RKO (cell line): ENCODE measurements at regions not wholly inside any gene's neighbourhood (a gene's known extent, or its start where the extent isn't known, plus 50 kb on each side); places are given as distances from the start of the nearest gene placed in this dataset.

ENCODE experiments used
- DNase-seq: peaks from one replicate; pipeline ENCODE4 v3.0.0-alpha.2; 2016; ENCODE audit warnings: low spot score

DNA sequence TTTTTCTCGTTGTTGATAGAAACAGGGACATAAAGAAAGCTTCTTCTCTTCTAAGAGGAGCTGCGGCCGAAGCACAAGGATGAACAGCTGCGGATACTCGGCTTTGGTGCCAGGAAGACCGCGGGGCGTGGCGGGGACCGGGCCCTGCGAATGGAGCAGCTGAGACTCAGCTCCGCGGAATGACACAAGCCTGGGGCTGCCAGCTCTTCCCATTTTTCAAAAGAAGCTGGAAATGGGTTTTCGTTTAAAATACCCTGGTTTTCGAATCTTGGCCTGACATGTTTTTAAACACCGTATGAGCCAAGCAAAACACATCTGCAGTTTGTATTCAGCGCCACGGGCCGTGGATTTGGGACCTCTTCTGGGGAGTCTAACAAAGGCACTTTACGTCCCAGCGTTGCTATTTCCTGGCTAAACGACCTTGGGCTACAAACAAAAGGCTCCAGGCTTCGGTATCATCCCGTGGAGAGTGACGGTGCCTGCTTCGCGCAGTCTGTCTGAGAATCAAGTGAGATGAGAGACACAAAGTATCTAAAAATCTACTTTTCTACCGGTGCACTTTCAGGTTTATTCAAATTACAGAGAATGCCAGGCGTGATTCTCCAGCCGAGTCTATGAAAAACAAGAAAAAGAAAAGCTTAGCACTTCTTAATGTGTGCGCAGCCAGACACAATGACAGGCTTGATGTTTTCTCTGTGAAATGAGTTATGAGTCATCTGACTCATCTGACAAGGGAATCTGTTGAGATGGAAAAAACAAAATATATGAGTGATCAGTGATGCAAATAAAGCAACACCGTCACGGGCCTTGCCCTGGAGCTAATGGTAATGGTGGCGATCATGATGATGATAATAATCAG lies 114.0 kb upstream of the TMEM132D start:
- no peak for DNase-seq

DNA sequence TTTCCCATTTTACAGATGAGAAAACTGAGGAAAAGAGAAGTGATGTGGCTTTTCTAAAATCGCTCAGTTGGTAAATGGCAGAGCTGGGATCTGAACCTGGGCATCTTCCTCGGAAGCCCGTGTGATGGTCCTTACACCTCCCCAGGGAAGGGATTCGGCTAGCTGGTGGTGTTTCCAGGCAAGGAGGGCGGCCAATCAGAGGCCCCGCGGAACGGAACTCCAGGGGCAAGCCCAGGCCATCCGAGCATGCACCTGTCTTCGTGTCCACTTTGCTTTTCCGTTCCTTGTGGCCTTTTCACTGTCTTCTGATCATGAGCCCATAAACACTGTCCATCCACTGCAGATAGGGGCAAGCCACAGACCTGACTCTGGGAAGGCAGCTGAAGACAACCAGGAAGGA lies 114.8 kb upstream of the TMEM132D start:
- no peak for DNase-seq

DNA sequence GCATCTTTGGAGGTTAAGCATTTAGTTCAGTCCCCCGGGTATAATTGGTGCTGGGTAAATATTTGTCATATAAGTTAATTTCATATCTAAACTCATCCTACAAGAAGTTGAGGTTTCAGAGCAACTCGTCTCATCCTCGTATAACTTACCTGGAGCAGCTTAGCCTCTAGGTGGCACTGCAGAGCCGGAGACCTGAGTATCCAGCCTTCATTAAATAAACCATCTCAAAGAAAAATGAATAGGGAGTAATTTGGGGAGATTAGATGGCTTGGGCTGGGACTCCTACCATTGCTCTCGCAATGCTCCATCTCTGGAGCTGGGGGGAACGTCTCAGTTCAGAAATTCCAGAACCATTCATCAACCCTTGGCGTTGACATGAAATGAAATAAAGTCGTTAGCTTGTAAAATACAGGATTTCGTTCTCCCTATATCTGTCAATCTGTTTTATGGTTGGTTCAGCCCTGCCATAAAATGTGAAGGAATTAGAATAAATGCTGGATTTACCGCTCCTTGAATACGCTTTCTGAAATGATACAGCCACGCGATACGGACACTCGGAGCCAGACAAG lies 122.9 kb upstream of the TMEM132D start:
- DNase-seq: peak; percentile 48

DNA sequence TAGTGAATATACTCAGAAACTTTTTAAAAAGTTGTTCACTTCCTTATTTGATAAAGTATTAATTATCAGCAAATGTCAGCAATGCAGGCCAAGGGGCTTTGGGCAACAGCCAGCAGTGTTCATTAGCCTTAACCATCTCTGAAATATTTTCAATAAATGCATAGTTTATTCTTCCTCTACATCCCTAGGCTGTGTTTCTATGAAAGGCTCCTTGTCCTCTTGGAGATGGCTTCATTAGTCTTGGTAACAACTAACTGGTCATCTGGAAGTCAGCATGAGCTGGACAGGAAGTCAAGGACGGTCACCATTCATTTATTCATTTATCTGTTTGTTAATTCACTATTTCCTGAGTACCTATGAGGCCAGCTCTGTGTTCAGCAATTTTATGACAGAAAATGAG lies 124.0 kb upstream of the TMEM132D start:
- DNase-seq: no peak

DNA sequence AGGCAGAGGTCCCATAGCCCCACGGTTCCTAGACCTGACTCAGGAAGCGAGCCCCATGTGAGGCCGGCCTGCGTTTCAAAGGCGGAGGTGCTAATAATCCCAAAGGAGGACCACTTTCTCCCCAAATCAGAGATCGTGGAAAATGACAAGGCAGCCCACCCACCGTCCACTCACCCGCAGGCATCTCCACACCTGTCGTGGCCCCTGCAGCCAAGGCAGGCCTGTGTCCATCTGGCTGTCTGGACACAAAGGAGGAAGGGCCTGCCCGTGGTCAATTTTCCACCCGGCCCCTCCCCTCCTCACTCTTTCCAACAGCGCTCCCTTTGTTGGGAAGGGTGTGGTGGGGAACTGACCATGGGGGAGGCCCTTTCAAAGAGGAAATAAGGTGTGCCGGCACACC lies 125.3 kb upstream of the TMEM132D start:
- DNase-seq: no peak

DNA sequence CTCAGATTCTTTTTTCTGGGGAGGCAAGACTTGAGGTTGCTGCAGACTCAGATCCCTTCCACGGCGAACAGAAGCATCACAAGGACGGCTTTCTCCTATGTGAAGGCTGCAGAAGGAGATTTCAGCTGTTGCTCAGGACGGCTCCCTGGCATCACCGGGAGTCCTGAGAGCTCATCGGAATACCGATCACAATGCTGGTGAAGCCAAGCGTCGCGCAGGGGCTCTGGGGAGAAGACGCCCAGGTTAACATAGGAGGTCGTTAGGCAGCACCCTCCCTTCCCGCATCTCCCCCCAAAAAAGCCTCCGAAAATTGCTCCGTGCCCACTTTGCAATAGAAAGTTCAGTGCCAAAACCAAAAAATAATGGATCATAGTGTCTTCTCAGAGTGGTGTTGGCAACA lies 127.2 kb upstream of the TMEM132D start:
- no peak for DNase-seq

DNA sequence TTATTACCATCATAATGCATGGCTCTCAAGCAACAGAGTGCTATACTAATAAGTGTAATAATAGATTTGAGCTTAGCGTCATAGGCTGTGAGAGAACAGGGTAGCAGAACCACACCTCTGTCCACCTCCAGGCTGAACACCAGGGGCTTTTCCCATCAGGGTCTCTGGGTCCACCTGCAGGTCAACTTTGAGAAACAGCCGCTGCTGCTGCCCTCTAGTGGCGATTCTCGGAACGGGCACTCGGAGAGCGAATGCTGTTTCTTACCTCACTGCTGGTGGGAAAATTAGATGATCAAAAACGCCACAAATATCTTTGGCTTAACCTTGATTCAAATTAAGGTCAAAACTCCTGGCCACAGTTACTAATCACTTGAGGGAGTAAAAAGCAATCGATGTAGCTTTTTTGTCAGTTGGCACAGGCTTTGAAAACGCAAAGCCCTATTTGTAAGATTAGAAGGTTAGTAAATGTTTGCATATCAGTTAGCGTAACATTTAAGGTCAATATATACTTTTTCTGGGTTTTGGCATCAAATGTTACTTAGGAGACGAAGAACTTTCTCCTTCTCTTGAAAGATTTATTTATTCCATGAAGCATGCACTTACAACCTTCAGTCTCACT lies 127.9 kb upstream of the TMEM132D start:
- DNase-seq: peak; percentile 52

DNA sequence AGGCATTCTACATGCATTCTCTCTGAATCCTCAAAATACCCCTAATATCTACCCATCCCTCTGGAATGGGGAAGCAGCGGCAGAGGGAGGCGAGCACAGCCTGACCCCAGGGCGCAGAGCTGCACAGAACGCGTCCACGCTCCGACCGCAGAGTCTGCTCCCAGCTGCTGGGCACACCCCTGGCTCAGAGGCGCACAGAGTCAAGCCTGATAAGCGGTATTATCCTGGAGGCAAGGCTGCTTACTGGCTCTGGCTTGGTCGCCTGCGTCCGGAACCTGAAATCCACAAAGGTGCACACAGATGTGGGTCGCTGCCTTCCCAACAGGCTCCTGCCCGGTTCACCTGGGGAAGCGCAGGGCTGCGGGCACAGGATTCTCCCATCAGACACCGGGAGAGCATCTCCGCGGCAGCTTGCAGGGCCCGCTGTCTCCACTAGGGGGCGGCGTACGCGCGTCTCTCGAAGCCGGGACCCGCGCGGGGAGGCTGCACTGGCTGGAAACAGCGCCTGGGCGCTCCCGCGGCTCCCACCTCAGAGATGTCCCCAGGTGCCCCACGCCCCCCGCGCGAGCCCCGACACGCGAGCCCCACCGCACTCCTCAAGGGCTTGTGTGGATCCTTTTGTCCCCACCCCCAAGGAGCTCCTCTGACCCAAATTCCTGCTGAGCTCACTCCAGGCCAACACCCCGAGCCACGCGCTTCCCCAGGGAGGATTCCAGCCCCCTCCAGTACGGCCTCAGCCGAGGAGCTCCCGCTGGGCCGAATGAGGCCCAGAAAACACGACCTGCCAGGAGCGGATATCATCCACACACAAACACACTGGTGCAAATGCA lies 120.1 kb upstream of the FZD10 start:
- no peak for DNase-seq

DNA sequence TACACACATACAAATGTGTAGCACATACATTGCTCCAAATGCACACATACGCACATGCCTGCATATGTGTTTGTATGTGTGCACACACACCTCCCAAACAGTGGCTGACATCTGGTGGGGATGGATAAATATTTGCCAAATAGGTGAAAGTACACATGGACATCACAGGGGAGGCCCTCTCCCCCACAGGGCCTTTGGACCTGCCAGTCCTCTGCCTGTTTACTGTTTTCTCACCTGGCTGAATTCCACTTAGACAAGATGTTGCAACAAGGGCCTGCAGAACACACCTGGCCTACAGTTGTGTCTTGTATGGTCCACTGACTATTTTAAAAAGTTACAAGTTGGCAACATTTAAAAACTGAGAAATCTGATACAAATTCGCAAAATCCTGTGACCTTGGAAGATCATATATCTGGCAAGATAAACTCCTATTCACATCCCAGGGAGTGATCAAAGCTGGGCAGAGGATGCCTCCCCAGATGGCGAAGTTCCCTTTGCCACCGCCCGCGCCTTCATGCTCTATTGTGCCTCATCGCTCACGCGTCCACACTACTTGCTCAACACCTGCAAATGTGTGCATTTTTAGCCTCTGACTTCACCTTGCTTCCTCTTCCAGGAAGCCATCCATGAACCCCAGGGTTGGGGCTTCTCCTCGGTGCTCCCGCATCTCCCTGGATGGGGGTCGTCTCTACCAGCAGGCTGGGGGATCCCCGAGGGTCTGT lies 118.4 kb upstream of the FZD10 start:
- DNase-seq: no peak

DNA sequence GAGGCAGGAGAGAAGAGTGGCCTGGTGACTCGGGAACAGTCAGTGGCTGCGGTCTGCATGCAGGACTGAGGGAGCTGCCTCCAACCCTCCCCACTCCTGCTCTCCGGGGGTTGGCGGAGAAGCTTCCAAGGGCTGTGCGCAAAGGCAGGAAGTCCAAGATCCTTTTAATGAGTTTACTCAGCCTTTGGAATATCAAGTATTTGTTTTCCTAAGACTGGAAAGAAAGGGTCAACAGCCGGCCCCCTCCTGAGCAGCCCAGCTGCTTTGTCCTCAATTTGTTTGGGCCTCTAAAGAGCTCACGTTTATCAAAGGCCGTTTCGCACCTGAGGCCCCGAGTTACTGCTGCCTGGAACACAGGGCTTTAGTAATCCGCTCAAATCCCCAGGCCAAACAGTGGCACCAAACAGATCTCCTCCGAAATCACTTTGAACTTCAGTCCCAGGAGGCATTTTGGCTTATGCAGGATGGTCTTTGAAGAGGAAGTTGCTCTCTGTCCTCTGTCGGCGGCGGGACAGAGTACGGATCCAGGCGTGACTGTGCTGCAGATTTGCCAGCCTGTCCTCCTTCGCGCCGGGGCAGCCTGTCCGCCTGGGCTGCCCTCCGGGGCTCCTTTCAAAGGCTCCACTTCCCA lies 117.2 kb upstream of the FZD10 start:
- no peak for DNase-seq

DNA sequence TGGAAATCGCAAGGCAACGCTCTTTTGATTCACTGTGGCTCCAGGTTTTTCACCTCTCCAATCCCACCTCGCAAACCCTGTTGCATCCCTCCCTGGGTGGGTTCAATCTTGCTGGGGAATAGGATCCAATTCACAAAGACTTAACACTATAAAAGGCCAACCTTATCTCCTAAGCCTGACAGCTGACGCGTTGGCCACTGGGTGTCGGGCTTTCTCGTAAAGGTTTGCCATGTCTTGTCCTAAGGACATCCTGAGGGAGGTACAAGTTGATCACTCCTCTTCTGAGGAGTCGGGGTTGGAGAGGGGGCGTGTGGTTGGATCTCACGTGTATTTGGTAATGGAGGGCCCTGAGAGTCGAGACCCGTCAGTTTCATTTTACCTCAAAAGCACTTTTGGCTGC lies 112.6 kb upstream of the FZD10 start:
- peak; percentile 40 for DNase-seq

DNA sequence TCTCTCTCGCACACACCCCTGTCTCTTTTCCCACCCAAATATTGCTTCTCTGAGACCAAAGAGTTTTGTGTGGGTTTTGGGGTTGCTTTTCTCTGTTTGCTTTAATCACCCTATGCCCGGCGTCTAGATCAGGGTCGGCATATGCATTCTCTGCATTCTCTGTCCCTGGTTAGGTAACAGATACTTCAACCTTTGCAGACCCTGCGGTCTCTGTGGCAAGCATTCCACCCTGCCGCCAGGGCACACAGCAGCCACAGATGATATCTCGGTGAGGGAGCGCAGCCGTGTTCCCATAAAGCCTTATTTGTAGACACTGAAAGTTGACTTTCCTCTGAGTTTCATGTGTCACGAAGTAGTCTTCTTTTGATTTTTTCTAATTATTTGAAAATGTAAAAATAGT lies 110.4 kb upstream of the FZD10 start:
- DNase-seq: no peak

DNA sequence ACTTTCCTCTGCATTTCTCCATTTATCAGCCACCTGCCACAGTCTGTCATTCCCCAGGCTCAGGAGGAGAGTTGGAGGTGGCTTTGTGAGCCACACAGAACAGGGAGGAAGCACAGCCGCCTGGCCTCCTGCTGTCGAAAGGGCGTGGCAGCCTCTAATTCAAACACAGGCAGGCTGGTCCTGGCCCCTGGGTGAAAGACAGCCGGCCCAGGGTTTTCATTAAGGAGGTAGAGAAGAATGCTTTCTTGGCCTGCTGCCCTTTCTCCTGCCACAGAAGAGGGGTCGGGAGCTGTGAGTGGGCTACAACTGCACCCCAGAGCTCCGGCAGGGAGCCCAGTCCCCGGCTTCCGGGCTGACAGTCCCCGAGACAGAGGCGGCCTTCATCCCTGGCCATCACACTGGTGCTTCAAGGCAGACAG lies 108.6 kb upstream of the FZD10 start:
- no peak for DNase-seq

DNA sequence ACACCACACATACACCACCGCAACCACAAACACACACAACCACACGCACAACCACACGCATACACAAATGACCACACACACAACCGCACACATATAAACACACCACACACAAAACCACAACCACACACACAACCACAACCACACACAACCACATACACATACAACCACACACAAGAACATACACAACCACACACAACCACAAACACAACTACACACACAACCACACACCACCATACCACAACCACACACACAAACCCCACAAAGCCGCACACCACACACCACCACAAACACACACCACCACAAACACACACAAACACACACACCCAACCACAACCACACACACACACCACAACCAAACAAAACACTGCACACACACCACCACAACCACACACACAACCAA lies 107.5 kb upstream of the FZD10 start:
- DNase-seq: no peak

DNA sequence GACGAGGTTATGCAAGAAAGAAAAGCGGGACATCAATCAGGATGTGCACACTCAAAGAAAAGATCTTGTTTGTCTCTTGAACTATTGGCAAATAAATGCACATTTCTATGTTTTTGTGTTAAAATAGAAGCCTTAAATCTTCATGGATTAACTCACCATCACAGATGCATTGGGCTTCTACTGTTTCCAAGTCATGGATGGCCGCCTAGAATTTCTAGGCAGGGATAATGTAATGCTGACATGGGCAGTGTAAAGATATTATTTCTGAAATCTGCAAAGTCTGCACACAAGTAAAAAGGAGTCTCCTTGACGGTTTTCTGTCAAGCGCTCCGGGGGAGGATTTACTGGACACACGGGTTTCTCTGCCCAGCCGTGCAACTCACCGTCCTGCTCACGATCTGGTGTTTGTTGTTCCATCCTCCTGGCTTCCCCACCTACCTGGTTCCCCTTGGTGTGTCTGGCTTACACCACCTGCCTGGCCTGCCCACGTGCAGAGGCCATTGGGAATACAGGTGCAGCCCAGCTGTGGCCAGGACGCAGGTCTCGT lies 103.3 kb upstream of the FZD10 start:
- DNase-seq: no peak

DNA sequence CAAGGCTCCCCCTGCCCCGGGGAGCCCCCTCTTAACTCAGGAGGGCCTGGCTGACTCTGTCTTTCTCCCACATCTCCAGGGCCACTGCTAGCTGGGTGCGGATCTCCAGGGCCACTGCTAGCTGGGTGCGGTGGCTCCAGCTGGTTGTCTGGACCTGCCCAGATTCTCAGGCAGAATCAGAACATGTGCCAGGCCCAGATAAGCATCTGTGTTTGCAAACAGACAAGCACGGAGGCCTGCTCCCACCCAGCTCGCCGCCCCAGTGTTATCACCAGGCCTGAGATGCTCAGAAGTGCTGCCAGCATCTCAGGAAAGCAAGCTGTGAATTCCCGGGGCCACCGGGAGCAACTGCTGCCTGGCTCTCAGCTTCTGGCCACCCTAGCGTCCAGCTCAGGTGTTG lies 98.4 kb upstream of the FZD10 start:
- no peak for DNase-seq

DNA sequence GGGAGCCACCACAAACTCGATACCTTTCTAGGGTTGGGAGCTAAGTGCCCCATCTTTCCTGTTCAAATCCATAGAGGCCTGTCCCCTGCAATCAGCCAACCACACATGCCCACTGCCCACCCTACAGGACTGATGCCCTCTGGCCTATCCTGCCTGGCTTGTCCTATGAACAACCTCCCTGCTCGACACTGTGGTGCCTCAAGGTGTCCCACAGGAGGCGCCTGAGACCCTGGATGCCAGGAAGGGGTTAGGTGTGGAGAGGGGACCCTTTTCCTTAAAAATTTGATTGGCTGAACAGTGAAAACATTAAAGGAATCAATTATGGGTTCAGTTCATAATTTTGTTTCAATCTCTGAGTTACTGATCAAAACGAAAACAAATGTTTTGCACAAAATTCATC lies 97.3 kb upstream of the FZD10 start:
- DNase-seq: no peak

DNA sequence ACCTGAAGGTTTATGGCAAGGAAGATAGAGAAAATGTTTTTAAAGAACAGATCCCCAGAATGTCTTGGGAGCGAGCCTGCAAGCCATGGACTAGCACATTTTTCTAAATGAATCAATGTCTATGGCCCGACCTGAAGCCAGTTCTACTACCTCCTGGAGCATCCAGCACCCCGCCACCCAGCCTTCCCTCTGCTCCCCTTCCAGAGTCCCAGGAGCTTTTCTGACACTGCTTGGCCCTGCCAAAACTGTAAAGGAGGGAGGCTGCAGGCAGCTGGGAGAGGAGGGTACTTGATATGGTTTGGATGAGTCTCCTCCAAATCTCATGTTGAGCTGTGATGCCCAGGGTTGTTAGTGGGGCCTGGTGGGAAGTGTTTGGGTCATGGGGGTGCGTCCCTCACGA lies 95.5 kb upstream of the FZD10 start:
- no peak for DNase-seq

DNA sequence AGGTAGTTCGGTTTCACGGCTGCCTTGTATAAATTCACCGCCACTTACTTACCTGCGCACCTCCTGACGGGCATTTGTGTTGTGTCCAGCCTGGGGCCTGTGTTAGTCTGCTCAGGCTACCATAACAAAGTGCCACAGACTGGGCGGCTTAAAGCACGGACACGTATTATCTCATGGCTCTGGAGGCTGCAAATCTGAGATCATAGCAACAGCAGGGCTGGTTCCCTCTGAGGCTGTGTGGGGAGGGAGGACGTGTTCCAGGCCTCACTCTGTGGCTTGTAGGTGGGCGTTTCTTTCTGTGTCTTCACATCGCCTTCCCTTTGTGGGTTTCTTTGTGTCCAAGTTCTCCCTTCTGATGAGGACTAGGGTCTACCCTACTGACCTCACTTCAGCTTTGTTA lies 93.5 kb upstream of the FZD10 start:
- DNase-seq: no peak

DNA sequence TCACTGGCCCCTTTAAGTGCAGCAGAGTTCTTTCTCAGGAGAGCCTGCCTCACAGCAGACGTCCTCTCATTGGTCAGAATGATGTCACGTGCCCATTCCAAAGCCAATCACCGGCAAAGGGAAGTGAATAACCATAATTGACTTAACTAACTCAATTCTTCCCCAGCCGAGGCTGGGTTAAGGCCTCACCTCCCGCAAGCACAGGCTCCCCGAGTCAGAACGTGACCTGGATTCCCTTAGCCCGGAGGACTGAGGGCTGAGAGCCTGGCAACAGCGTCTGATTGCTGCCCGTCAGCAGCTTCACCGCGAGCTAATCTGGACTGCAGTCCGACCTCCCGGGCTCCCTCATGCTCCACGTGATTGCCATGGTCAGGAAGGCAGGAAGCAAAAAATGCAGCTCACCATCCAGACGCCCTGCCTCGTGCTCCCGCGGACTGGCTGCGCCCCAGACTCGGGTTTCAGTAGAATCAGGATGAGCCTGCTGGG lies 92.1 kb upstream of the FZD10 start:
- DNase-seq: no peak

DNA sequence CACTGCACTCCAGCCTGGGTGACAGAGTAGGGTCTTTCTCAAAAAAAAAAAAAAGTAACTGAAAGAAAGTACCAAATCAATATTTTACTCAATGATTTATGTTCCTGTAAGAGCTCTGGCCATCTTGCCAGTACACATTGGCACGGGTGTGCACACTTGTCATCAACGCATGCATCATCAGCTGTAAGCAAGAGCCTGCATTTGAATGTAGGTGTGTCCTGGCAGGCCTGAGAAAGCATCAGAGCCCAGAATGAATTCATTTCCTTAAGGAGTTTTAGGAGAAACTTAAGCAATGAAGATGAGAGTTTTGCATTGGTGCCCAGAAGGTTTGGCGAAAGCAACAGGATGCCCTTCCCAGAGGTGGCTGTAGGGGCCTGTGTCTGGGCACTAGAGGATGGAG lies 88.5 kb upstream of the FZD10 start:
- DNase-seq: no peak
